MM.1S (cell line): ENCODE measurements at regions not wholly inside any gene's neighbourhood (a gene's known extent, or its start where the extent isn't known, plus 50 kb on each side); places are given as distances from the start of the nearest gene placed in this dataset.

Source experiments
- EZH2 ChIP-seq: fragments of 300-600 bp; sonication (generic); optimal IDR thresholded peaks from 2 replicates; pipeline ENCODE3; 2017; ENCODE audit warnings: low read depth, mild to moderate bottlenecking, antibody characterized with exemption, low read length, mixed read lengths
- EZH2phosphoT487 ChIP-seq: fragments of 300-600 bp; sonication (generic); IDR thresholded peaks from 2 replicates; pipeline ENCODE4 v1.6.1; 2018; ENCODE audit warnings: antibody characterized with exemption, low read length
- TF ChIP-seq, protein P1 (sequence below): fragments of 300-600 bp; sonication (generic); IDR thresholded peaks from 2 replicates; pipeline ENCODE4 v1.5.1; 2016; ENCODE audit warnings: antibody characterized with exemption, low read length, mixed read lengths

DNA sequence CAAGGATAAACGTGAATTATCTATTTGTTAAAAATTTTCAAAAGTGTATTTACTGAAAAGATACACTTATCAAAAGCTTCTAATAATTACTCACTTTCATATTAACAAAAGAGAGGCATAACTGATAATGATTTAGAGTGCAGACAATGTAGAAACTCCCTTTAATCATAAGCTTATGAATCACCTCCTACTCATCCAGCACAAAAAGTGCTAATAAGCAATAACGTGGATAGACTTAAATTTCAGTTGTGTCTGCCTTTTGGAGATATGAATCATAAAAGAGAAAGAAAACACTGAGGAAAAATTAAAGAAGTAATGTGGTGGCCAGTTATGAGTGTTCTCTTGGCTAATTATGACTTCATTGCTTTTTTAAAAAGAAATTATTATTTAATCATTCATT, 827.6 kb upstream of the B3GALT2 start:
- TF ChIP-seq, protein P1, sequence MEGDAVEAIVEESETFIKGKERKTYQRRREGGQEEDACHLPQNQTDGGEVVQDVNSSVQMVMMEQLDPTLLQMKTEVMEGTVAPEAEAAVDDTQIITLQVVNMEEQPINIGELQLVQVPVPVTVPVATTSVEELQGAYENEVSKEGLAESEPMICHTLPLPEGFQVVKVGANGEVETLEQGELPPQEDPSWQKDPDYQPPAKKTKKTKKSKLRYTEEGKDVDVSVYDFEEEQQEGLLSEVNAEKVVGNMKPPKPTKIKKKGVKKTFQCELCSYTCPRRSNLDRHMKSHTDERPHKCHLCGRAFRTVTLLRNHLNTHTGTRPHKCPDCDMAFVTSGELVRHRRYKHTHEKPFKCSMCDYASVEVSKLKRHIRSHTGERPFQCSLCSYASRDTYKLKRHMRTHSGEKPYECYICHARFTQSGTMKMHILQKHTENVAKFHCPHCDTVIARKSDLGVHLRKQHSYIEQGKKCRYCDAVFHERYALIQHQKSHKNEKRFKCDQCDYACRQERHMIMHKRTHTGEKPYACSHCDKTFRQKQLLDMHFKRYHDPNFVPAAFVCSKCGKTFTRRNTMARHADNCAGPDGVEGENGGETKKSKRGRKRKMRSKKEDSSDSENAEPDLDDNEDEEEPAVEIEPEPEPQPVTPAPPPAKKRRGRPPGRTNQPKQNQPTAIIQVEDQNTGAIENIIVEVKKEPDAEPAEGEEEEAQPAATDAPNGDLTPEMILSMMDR = no peak
- no peak for TF ChIP-seq EZH2
- TF ChIP-seq EZH2phosphoT487 = no peak
